H54 (cell line): ENCODE measurements at regions not wholly inside any gene's neighbourhood (a gene's known extent, or its start where the extent isn't known, plus 50 kb on each side); places are given as distances from the start of the nearest gene placed in this dataset.
"Not testable (repeated sequence)": the region's sequence is repeated elsewhere in the genome, so short reads cannot be mapped to it uniquely, and the experiment has no call there.

Source experiments
- DNase-seq: peaks from one replicate; pipeline ENCODE4 v3.0.0; 2011; ENCODE audit warnings: low spot score, mixed read lengths; ENCODE audit not compliant: insufficient read length
- FAIRE-seq: peaks from 3 replicates; lab custom pipeline; 2011; peaks lifted over from hg19 to GRCh38; lab: Jason Lieb, UNC
- POLR2A ChIP-seq: IDR thresholded peaks from 2 replicates; pipeline ENCODE4 v1.6.1; 2011; ENCODE audit warnings: low read depth, mild to moderate bottlenecking, low read length

DNA sequence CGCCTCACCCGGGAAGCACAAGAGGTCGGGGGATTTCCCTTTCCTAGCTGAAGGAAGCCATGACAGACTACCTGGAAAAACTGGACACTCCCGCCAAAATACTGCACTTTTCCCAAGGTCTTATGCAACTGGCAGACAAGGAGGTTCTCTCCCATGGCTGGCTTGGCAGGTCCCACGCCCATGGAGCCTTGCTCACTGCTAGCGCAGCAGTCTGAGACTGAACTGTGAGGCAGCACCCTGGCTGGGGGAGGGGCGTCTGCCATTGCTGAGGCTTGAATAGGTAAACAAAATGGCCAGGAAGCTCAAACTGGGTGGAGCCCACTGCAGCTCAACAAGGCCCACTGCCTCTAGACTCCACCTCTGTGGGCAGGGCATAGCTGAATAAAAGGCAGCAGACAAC lies 92.1 kb downstream of the C4BPA start:
- not testable (repeated sequence) for DNase-seq, FAIRE-seq

DNA sequence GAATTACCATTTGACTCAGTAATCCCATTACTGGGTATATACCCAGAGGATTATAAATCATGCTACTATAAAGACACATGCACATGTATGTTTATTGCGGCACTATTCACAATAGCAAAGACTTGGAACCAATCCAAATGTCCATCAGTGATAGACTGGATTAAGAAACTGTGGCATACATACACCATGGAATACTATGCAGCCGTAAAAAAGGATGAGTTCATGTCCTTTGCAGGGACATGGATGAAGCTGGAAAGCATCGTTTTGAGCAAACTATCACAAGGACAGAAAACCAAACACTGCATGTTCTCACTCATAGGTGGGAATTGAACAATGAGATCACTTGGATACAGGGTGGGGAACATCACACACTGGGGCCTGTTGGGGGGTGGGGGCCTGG lies 97.5 kb downstream of the C4BPA start:
- FAIRE-seq, DNase-seq: not testable (repeated sequence)

DNA sequence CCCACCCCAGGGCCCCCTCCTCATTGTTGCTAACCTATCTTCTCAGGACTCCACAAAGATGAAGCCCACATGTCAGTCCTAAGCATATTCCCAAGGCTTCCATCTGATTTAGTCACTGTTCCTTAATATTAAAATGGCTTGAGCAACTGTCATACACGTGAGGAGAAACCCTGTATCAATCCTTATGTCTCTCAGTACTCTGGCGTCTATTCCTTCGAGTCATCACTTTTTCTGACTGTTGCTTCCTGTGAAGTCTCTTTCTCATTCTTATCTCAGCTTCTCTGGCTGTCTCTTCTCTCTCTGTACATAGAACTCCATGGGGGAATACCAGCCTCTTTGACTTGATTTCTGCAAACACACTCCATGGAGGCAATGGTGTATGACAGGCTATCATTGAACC lies 98.4 kb downstream of the C4BPA start:
- no peak for FAIRE-seq
- no peak for TF ChIP-seq POLR2A
- DNase-seq: no peak

DNA sequence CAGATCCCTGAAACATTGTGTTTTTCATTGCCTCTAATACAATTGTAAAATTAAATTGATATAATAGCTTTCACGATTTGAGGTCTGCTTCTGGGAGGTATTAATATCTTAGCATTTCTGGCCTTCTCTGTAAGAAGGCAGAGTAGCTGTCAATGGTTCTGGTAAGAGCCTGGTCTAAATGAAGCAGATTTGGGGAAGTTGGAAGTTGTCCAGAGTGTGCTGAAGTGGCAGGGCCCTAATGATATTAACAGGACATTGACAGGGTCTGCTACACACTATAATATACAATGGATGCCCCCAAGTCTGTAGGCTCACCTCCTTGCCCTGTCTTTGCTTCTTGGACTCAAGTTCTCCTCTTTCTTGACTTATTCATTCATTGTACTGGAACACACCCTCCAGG lies 99.5 kb downstream of the C4BPA start:
- FAIRE-seq (no peak), DNase-seq (no peak)
- TF ChIP-seq POLR2A: no peak

DNA sequence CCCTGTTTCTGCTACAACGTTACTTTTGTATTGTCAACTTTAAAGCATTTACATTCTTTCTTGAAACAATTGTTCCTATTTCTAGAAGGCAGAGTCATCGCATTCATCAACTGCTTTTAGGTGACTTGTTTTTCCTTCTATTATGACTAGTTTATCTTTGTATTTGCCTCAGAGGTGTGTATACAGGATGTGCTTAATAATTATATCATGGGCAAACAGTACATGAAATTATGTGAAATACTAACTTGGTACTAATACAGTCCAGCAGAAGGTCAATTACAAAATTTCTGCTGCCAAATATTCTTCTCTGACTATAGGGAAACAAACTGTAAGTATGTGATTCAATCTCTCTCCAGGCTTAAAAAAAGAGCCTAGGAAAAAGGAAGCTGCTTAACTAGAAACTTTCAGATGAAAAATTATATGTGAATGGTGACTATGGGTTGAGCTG lies 101.6 kb downstream of the C4BPA start:
- DNase-seq (no peak), FAIRE-seq (no peak)
- no peak for TF ChIP-seq POLR2A

DNA sequence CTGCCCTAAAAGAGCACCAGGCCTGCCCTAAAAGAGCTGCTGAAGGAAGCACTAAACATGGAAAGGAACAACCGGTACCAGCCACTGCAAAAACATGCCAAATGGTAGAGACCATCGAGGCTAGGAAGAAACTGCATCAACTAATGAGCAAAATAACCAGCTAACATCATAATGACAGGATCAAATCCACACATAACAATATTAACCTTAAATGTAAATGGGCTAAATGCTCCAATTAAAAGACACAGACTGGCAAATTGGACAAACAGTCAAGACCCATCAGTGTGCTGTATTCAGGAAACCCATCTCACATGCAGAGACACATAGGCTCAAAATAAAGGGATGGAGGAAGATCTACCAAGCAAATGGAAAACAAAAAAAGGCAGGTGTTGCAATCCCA lies 104.7 kb downstream of the C4BPA start:
- not testable (repeated sequence) for FAIRE-seq

DNA sequence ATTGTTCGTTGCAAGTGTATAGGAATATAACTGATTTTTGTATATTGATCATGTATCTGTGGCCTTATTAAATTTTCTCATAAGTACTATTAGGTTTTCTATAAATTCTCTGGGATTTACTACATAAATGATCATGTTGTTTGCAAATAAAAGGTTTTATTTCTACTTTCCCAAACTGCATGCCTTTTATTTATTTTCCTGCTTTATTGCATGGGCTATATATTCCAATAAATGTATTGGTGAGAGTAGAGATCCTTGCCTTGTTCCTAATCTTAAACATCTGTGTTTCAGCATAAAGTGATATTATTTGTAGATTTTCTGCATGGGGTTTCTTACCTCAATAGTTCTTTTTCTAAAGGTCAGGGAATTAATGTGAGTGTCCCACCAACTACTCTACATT lies 107.0 kb upstream of the CD55 start:
- DNase-seq: no peak
- TF ChIP-seq POLR2A: no peak
- no peak for FAIRE-seq

More for the DNA sequence above, 104.7 kb downstream of the C4BPA start:
- not testable (repeated sequence) for DNase-seq

DNA sequence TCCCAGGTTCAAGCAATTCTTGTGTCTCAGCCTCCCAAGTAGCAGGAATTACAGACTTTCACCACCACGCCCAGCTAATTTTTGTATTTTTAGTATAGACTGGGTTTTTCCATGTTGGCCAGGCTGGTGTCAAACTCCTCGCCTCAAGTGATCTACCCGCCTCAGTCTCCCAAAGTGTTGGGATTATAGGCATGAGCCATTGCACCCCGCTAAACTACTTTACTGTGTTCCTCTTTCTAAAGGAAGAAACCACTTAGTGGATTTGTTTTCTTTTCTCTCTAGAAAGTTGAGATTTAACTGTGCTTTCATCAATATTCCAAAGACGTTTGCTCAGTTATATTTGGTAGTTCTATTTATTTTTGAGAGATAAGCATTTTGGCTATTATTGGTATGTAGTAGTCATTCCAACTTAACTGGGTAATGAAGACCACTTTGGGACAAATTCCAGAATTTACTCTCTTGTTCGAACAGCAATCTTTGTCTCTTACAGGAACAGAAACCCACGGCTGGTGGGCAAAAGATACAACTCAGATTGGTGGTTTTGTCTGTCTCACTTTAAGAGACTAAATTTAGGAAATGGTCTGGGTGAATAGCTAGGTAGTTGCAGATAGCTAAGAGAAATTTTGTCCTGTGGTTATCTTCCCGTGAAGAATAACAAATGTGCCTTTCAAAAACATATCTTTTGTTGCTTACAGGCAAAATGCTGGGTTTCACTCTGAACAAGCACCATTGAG lies 103.5 kb upstream of the CD55 start:
- no peak for TF ChIP-seq POLR2A
- FAIRE-seq (no peak), DNase-seq (no peak)

DNA sequence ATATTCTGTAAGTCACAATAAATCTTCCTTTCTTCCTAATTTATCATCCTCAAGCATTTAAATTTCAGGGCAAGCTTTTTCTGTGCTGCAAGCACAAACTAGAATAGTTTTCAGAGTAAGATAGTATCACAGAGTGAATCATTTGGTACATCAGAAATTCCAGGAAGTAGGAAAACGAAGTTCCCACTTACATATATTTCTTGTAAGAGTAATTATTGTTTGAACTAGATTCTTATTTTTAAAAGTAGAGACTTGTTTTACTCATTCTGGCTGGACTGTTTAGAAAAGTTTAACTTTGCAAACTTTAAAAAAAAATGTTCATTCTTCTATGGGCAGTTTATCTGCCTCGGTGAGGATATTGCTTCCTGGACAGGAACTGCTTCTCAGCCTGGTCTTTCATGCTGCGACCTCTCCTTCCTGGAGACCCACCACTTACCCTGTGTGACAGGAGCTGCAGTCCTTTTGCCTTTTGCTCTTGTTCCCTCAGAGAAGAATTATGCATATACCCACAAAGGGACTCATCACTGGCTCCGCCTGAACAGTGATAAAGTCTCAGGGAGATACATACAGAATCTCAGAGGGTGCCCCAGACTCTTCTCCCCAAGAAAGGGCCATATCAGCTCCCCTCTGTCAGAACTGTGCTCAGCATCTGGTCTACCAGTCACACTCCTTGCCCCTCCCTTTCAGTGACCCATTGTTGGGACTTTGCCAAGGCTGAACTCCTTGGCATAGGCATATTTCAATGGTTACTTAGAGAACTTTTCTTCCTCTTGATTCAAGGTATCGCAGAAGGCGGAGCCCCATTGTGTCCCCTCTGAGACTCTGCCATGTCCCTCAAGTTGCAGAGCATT lies 102.7 kb upstream of the CD55 start:
- no peak for FAIRE-seq
- DNase-seq: no peak
- TF ChIP-seq POLR2A: no peak

DNA sequence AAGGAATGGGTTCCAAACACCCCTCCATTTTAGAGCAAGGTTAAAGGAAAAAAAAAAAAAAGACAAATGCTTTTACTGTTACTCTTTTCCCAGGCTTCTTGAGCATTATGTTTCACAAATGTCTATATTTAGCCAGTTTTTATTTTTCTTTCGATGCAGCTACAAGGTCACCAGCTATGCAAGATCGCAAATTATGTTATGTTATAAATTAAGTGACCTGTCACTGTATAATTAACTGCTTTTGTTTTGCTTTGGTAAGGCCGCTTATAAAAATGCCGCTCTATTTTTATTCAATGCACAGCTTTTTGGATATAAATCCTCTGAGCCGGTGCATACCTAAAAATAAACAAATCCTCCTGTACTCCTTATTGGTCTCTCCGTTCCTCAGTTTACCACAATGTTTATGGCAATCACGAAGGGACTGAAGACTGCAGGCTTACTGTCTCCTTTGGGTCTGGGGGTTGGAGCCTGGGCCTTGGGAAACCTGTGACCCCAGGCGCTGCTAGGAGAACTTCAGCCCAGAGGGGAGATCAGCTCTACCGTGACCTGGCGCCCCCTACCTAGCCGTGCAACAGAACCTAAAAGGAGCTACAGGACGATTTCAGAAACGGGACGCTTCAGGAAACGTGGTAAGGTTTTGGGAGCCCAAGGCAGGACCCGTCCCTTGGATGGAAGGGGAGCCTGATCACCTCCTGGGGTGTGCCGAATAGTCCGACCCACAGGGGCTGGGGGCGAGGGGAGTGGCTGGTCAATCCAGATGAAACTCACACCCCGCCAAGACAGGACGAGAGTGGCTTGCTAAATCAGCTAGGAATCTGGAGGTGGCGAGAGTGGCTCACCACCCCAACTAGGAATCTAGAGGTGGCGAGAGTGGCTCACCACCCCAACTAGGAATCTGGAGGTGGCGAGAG lies 101.2 kb upstream of the CD55 start:
- no peak for TF ChIP-seq POLR2A
- DNase-seq: no peak
- FAIRE-seq: no peak

DNA sequence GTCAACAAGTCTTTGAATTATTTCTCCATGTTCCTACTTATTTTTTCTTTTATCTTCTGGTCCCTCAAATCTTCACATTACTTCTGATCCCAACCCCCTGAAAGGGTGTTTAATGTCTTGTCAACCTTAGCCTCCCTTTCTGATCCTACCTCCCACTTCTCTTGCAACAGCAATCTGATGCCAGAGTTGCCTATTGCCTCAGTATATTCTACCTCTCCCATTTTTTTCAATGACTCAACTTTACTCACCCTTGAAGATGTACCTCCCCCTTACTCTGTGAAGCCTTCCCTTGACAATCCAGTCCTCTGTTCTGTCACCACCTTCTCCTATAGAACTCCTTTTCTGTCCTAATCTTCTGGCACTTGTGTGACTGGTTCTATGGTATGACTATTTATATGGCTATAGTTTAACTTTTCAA lies 99.5 kb upstream of the CD55 start:
- TF ChIP-seq POLR2A: no peak
- FAIRE-seq: peak; percentile 65
- no peak for DNase-seq

DNA sequence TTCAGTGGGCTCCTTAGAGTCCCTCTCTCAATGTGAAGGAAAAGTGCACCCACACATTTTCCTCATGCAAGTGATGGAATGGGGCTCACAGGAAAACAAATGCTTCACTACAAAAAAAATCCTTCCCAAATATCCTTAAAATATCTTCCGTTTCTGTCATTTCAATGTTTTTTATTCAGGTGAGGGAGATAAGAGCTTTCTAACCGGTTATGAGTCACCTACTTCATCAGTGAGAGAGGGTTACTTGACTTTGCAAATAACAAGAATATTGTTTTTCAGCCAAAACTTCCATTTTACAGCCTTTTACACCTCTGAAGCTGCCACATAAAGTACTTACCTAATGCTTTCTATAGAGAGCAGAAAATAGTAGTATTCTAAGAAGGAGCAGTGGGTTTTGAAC lies 98.3 kb upstream of the CD55 start:
- DNase-seq (no peak), FAIRE-seq (no peak)
- TF ChIP-seq POLR2A: no peak

DNA sequence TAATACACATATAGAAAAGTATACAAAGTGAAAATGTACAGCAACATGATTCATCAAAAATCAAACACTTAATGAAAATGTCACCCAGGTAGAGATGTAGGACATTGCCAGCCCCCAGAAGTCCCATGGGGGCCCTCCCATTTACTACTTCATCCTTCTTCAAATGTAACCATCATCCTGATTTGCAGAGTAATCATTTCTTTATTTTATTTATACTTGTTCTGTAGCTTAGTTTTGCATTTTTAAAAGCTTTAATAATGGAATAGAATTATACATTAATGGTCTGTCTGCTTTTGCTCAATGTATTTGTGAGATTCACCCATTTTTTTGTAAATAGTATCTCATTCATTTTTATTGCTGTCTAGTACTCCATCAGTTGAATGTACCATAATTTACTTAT lies 96.8 kb upstream of the CD55 start:
- no peak for TF ChIP-seq POLR2A
- FAIRE-seq: no peak

More for the DNA sequence above, 96.8 kb upstream of the CD55 start:
- no peak for DNase-seq
